ENCODE measurements at regions not wholly inside any gene's neighbourhood (a gene's known extent, or its start where the extent isn't known, plus 50 kb on each side); places are given as distances from the start of the nearest gene placed in this dataset.
"Not testable (repeated sequence)": the region's sequence is repeated elsewhere in the genome, so short reads cannot be mapped to it uniquely, and the experiment has no call there.

- H3K9me3 Mint-ChIP-seq (ENCODE audit: unreplicated experiment) = peaks cover 11% of the 10 kb centered on the region
- DNase-seq; H3K27me3 Mint-ChIP-seq (ENCODE audit: unreplicated experiment); H3K4me1 Mint-ChIP-seq (ENCODE audit: low read depth, unreplicated experiment); H3K36me3 Mint-ChIP-seq (ENCODE audit: unreplicated experiment); H3K4me3 Mint-ChIP-seq (ENCODE audit: unreplicated experiment); H3K27ac Mint-ChIP-seq (ENCODE audit: unreplicated experiment): not testable (repeated sequence)
Measured at GRCh38 chr14:19162920-19163319, 195.7 kb downstream of the POTEM start.

GRCh38 chr14:19163891-19164290 is 196.7 kb downstream of the POTEM start:
- DNase-seq; H3K27ac Mint-ChIP-seq (ENCODE audit: unreplicated experiment); H3K36me3 Mint-ChIP-seq (ENCODE audit: unreplicated experiment); H3K27me3 Mint-ChIP-seq (ENCODE audit: unreplicated experiment); H3K4me1 Mint-ChIP-seq (ENCODE audit: low read depth, unreplicated experiment); H3K4me3 Mint-ChIP-seq (ENCODE audit: unreplicated experiment): not testable (repeated sequence)
- H3K9me3 Mint-ChIP-seq (ENCODE audit: unreplicated experiment) = peaks cover 13% of the 10 kb centered on the region

GRCh38 chr14:19164426-19164825 is 197.2 kb downstream of the POTEM start:
- H3K4me3 Mint-ChIP-seq (ENCODE audit: unreplicated experiment); H3K27ac Mint-ChIP-seq (ENCODE audit: unreplicated experiment); H3K27me3 Mint-ChIP-seq (ENCODE audit: unreplicated experiment); H3K4me1 Mint-ChIP-seq (ENCODE audit: low read depth, unreplicated experiment); H3K36me3 Mint-ChIP-seq (ENCODE audit: unreplicated experiment); DNase-seq: not testable (repeated sequence)
- peaks cover 17% of the 10 kb centered on the region for H3K9me3 Mint-ChIP-seq (ENCODE audit: unreplicated experiment)

DNA sequence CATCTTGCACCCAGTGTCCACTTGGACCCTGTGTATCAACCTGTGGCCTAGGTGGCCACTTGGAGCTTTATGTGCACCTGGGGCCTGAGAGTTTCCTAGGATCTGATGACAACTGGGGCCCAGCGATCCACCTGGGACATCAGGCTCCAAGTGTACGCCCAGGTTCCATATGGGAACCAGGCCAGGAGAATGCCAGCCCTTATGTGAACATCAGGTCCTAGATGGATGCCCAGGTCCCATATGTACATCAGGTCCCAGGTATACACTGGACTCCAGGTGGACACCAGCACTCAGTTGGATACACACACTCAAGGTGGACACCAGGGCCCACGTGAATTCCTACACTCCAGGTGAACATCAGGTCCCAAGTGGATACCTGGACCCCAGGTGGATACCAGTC is 198.8 kb downstream of the POTEM start:
- H3K9me3 Mint-ChIP-seq (ENCODE audit: unreplicated experiment) = peaks cover 20% of the 10 kb centered on the region
- not testable (repeated sequence) for H3K4me3 Mint-ChIP-seq (ENCODE audit: unreplicated experiment); H3K4me1 Mint-ChIP-seq (ENCODE audit: low read depth, unreplicated experiment); DNase-seq; H3K27ac Mint-ChIP-seq (ENCODE audit: unreplicated experiment); H3K36me3 Mint-ChIP-seq (ENCODE audit: unreplicated experiment); H3K27me3 Mint-ChIP-seq (ENCODE audit: unreplicated experiment)

DNA sequence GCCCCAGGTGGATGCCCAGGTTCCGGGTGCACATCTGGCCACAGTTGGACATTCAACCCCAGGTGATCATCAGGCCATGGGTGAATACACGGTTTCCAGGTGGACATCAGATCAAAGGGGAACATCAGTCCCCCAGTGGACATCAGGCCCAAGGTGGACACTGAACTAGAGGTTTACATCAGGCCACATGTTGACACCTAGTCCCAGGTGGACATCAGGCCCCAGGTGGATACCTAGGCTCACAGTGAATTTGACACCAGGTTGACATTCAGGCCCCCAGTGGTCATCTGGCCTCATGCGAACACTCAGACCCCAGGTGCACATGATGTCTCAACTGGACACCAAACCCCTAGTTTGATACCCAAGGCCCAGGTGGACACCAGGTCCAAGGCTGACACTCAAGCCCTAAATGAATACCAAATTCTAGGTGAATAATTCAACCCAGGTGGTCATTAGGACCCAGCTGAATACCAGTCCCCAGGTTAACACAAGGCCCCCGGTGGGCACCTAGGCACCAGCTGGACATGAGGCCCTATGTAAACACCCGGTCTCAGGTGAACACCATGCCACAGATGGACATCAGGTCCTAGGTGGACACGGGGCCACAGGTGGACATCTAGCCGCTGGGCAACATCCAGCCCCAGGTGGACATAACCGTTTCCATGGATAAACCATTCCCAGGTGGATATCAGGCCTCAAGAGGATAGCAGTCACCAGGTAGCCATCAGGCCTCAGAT is 200.4 kb downstream of the POTEM start:
- not testable (repeated sequence) for H3K27ac Mint-ChIP-seq (ENCODE audit: unreplicated experiment); H3K4me1 Mint-ChIP-seq (ENCODE audit: low read depth, unreplicated experiment); H3K36me3 Mint-ChIP-seq (ENCODE audit: unreplicated experiment); DNase-seq; H3K4me3 Mint-ChIP-seq (ENCODE audit: unreplicated experiment); H3K27me3 Mint-ChIP-seq (ENCODE audit: unreplicated experiment)
- peaks cover 18% of the 10 kb centered on the region for H3K9me3 Mint-ChIP-seq (ENCODE audit: unreplicated experiment)

- not testable (repeated sequence) for H3K36me3 Mint-ChIP-seq (ENCODE audit: unreplicated experiment); H3K4me3 Mint-ChIP-seq (ENCODE audit: unreplicated experiment); DNase-seq; H3K27ac Mint-ChIP-seq (ENCODE audit: unreplicated experiment); H3K27me3 Mint-ChIP-seq (ENCODE audit: unreplicated experiment); H3K4me1 Mint-ChIP-seq (ENCODE audit: low read depth, unreplicated experiment)
- H3K9me3 Mint-ChIP-seq (ENCODE audit: unreplicated experiment) = peaks cover 18% of the 10 kb centered on the region
Measured at GRCh38 chr14:19168261-19168660, 201.0 kb downstream of the POTEM start.

GRCh38 chr14:19169561-19170362 is 202.5 kb downstream of the POTEM start:
- not testable (repeated sequence) for H3K27ac Mint-ChIP-seq (ENCODE audit: unreplicated experiment); H3K4me1 Mint-ChIP-seq (ENCODE audit: low read depth, unreplicated experiment); H3K36me3 Mint-ChIP-seq (ENCODE audit: unreplicated experiment); H3K27me3 Mint-ChIP-seq (ENCODE audit: unreplicated experiment); H3K4me3 Mint-ChIP-seq (ENCODE audit: unreplicated experiment); DNase-seq
- H3K9me3 Mint-ChIP-seq (ENCODE audit: unreplicated experiment) = peaks cover 18% of the 10 kb centered on the region

- not testable (repeated sequence) for H3K27ac Mint-ChIP-seq (ENCODE audit: unreplicated experiment); H3K4me1 Mint-ChIP-seq (ENCODE audit: low read depth, unreplicated experiment); DNase-seq; H3K4me3 Mint-ChIP-seq (ENCODE audit: unreplicated experiment); H3K36me3 Mint-ChIP-seq (ENCODE audit: unreplicated experiment); H3K27me3 Mint-ChIP-seq (ENCODE audit: unreplicated experiment)
- H3K9me3 Mint-ChIP-seq (ENCODE audit: unreplicated experiment) = peaks cover 15% of the 10 kb centered on the region
Measured at GRCh38 chr14:19172745-19173144, 205.5 kb downstream of the POTEM start.

- peaks cover 13% of the 10 kb centered on the region for H3K9me3 Mint-ChIP-seq (ENCODE audit: unreplicated experiment)
- H3K36me3 Mint-ChIP-seq (ENCODE audit: unreplicated experiment); DNase-seq; H3K27me3 Mint-ChIP-seq (ENCODE audit: unreplicated experiment); H3K4me1 Mint-ChIP-seq (ENCODE audit: low read depth, unreplicated experiment); H3K27ac Mint-ChIP-seq (ENCODE audit: unreplicated experiment); H3K4me3 Mint-ChIP-seq (ENCODE audit: unreplicated experiment): not testable (repeated sequence)
Measured at GRCh38 chr14:19173188-19173587, 206.0 kb downstream of the POTEM start.

- H3K27ac Mint-ChIP-seq (ENCODE audit: unreplicated experiment); H3K4me1 Mint-ChIP-seq (ENCODE audit: low read depth, unreplicated experiment); DNase-seq; H3K27me3 Mint-ChIP-seq (ENCODE audit: unreplicated experiment); H3K4me3 Mint-ChIP-seq (ENCODE audit: unreplicated experiment); H3K9me3 Mint-ChIP-seq (ENCODE audit: unreplicated experiment); H3K36me3 Mint-ChIP-seq (ENCODE audit: unreplicated experiment): not testable (repeated sequence)
Measured at GRCh38 chr14:19177435-19177834, 210.2 kb downstream of the POTEM start.

DNA sequence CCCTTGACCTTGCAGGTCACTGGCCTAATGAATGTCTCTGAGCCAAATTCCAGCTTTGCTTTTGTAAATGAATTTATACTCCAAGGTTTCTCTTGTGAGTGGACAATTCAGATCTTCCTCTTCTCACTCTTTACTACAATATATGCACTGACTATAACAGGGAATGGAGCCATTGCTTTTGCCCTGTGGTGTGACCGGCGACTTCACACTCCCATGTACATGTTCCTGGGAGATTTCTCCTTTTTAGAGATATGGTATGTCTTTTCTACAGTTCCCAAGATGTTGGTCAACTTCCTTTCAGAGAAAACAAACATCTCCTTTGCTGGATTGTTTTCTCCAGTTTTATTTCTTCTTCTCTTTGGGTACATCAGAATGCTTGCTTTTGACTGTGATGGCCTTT is 213.1 kb downstream of the POTEM start:
- H3K4me1 Mint-ChIP-seq (ENCODE audit: low read depth, unreplicated experiment); H3K36me3 Mint-ChIP-seq (ENCODE audit: unreplicated experiment); H3K4me3 Mint-ChIP-seq (ENCODE audit: unreplicated experiment); DNase-seq; H3K27me3 Mint-ChIP-seq (ENCODE audit: unreplicated experiment); H3K27ac Mint-ChIP-seq (ENCODE audit: unreplicated experiment); H3K9me3 Mint-ChIP-seq (ENCODE audit: unreplicated experiment): not testable (repeated sequence)

DNA sequence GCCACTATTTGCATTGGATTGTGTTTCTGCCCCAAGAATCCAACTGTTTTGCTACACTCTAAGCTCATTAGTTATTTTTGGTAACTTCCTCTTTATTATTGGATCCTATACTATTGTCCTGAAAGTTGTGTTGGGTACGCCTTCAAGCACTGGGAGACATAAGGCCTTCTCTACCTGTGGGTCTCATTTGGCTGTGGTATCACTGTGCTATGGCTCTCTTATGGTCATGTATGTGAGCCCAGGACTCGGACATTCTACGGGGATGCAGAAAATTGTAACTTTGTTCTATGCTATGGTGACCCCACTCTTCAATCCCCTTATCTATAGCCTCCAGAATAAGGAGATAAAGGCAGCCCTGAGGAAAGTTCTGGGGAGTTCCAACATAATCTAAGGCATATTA is 213.6 kb downstream of the POTEM start:
- not testable (repeated sequence) for H3K9me3 Mint-ChIP-seq (ENCODE audit: unreplicated experiment); H3K4me3 Mint-ChIP-seq (ENCODE audit: unreplicated experiment); H3K27ac Mint-ChIP-seq (ENCODE audit: unreplicated experiment); H3K4me1 Mint-ChIP-seq (ENCODE audit: low read depth, unreplicated experiment); H3K27me3 Mint-ChIP-seq (ENCODE audit: unreplicated experiment); DNase-seq; H3K36me3 Mint-ChIP-seq (ENCODE audit: unreplicated experiment)
